Neuronal stem cell (in vitro differentiated cells): ENCODE measurements at regions not wholly inside any gene's neighbourhood (a gene's known extent, or its start where the extent isn't known, plus 50 kb on each side); places are given as distances from the start of the nearest gene placed in this dataset.
A peak's percentile ranks its signal among the peaks of the same experiment; 100 is the strongest.
"Not testable (repeated sequence)": the region's sequence is repeated elsewhere in the genome, so short reads cannot be mapped to it uniquely, and the experiment has no call there.

Experiments used
- DNase-seq: peaks from one replicate; pipeline ENCODE4 v3.0.0-alpha.2; 2013; ENCODE audit warnings: low spot score
- H2AFZ ChIP-seq: one replicate; pipeline ENCODE4 v1.6.1; 2013; ENCODE audit warnings: mild to moderate bottlenecking, low read length, inconsistent platforms
- H2AK5ac ChIP-seq: 2 replicates; pipeline ENCODE4 v1.6.1; 2013; ENCODE audit warnings: low read depth, mild to moderate bottlenecking, inconsistent platforms, low read length, moderate library complexity, mixed read lengths
- H2BK120ac ChIP-seq: 2 replicates; pipeline ENCODE4 v1.6.1; 2013; ENCODE audit warnings: low read depth, mild to moderate bottlenecking, inconsistent platforms, low read length, moderate library complexity, mixed read lengths
- H2BK12ac ChIP-seq: one replicate; pipeline ENCODE4 v1.6.1; 2013; ENCODE audit warnings: low read length, inconsistent platforms
- H2BK15ac ChIP-seq: 2 replicates; pipeline ENCODE4 v1.6.1; 2013; ENCODE audit warnings: mild to moderate bottlenecking, low read length, inconsistent platforms, mixed read lengths
- H2BK5ac ChIP-seq: one replicate; pipeline ENCODE4 v1.6.1; 2013; ENCODE audit warnings: inconsistent platforms, mild to moderate bottlenecking, low read length, moderate library complexity
- H3K14ac ChIP-seq: one replicate; pipeline ENCODE4 v1.6.1; 2013; ENCODE audit warnings: low read length, inconsistent platforms
- H3K18ac ChIP-seq: 2 replicates; pipeline ENCODE4 v1.6.1; 2013; ENCODE audit warnings: low read length, inconsistent platforms
- H3K23ac ChIP-seq: 2 replicates; pipeline ENCODE4 v1.6.1; 2013; ENCODE audit warnings: low read depth, mild to moderate bottlenecking, mixed read lengths, low read length, inconsistent platforms; ENCODE audit not compliant: poor library complexity
- H3K27ac ChIP-seq: replicated peaks from 3 replicates; pipeline ENCODE4 v1.5.1; 2013; ENCODE audit warnings: low read length, inconsistent platforms
- H3K27me3 ChIP-seq, 3 experiments: 2 replicates each; pipeline ENCODE4 v1.6.1; 2013; ENCODE audit warnings: low read length in 3 of 3, mild to moderate bottlenecking in 2 of 3, inconsistent platforms in 1 of 3, low read depth in 1 of 3, mixed read lengths in 1 of 3, moderate library complexity in 1 of 3; ENCODE audit not compliant: control insufficient read depth in 3 of 3, insufficient read depth in 3 of 3
- H3K36me3 ChIP-seq, 2 donors: replicated peaks in 1 of 2; 2 replicates each; pipeline ENCODE4 v1.6.1; 2013; ENCODE audit warnings: low read length in 2 of 2; ENCODE audit not compliant: control insufficient read depth in 2 of 2, insufficient read depth in 2 of 2
- H3K4ac ChIP-seq: 2 replicates; pipeline ENCODE4 v1.6.1; 2013; ENCODE audit warnings: inconsistent platforms, mild to moderate bottlenecking, low read length, moderate library complexity
- H3K4me1 ChIP-seq, 2 donors: 1 replicate in 1 of 2; 2 replicates in 1 of 2; pipeline ENCODE4 v1.6.1; 2013; ENCODE audit warnings: low read length in 2 of 2, low read depth in 1 of 2; ENCODE audit not compliant: control insufficient read depth in 2 of 2, insufficient read depth in 1 of 2
- H3K4me2 ChIP-seq: one replicate; pipeline ENCODE4 v1.6.1; 2013; ENCODE audit warnings: mild to moderate bottlenecking, low read length, inconsistent platforms; ENCODE audit not compliant: insufficient read depth, poor library complexity, severe bottlenecking
- H3K4me3 ChIP-seq, 2 donors: 2 replicates each; pipeline ENCODE4 v1.5.1; 2013; ENCODE audit warnings: low read length in 2 of 2, mild to moderate bottlenecking in 2 of 2, inconsistent platforms in 1 of 2, moderate library complexity in 1 of 2
- H3K79me1 ChIP-seq: one replicate; pipeline ENCODE4 v1.6.1; 2013; ENCODE audit warnings: low read depth, mild to moderate bottlenecking, inconsistent platforms, low read length, moderate library complexity
- H3K9ac ChIP-seq: one replicate; pipeline ENCODE4 v1.6.1; 2013; ENCODE audit warnings: mild to moderate bottlenecking, low read depth, low read length, inconsistent platforms; ENCODE audit not compliant: poor library complexity
- H3K9me3 ChIP-seq, 2 donors: replicated peaks in 1 of 2; 2 replicates each; pipeline versions ENCODE3 to v1.6.1; 2013; ENCODE audit warnings: low read length in 2 of 2, mild to moderate bottlenecking in 2 of 2, inconsistent platforms in 1 of 2, low read depth in 1 of 2, mixed read lengths in 1 of 2, moderate library complexity in 1 of 2; ENCODE audit not compliant: control insufficient read depth in 2 of 2, insufficient read depth in 1 of 2
- H4K8ac ChIP-seq: one replicate; pipeline ENCODE4 v1.6.1; 2013; ENCODE audit warnings: low read depth, mild to moderate bottlenecking, inconsistent platforms, low read length, moderate library complexity
- H4K91ac ChIP-seq: one replicate; pipeline ENCODE4 v1.6.1; 2013; ENCODE audit warnings: low read length, low read depth, mild to moderate bottlenecking, inconsistent platforms; ENCODE audit not compliant: poor library complexity
- WGBS, 2 donors: extraction: QIAGEN DNeasy Blood & Tissue Kit; methylation state at CpG; one replicate each; pipeline ENCODE4 v1.1.7; 2013; ENCODE audit warnings: missing lambda C conversion rate in 2 of 2, mixed read lengths in 1 of 2; ENCODE audit not compliant: insufficient read length in 2 of 2, insufficient replicate concordance in 1 of 2; ENCODE audit errors: extremely low coverage in 2 of 2; 5-methylcytosine and 5-hydroxymethylcytosine counted together

DNA sequence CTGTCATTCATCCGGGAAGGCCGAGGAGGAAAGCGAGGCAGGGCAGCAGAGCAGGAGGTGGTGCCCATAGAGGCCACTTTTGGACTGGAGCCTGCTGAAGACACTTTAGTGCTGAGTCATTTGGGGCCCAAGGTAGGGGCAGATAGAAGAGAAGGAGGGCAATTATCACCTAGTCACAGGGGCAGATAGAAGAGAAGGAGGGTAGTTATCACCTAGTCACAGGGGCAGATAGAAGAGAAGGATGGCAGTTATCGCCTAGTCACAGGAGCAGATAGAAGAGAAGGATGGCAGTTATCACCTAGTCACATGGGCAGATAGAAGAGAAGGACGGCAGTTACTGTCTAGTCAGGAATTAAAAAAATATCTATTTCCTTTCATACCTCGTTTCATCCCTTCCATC, 1372.6 kb downstream of the FOXD4L5 start:
- not testable (repeated sequence) for H3K4ac ChIP-seq, H3K14ac ChIP-seq, H2BK12ac ChIP-seq, H2BK15ac ChIP-seq, H3K4me2 ChIP-seq, DNase-seq, H3K4me1 ChIP-seq, H3K79me1 ChIP-seq, H3K9me3 ChIP-seq, H4K91ac ChIP-seq, H4K8ac ChIP-seq, H3K27me3 ChIP-seq, H3K23ac ChIP-seq, H2BK5ac ChIP-seq, H2BK120ac ChIP-seq, H3K18ac ChIP-seq, H3K27ac ChIP-seq, H2AFZ ChIP-seq, H3K9ac ChIP-seq, H3K36me3 ChIP-seq, H2AK5ac ChIP-seq, H3K4me3 ChIP-seq
- WGBS, 2 donors, result no CpG with 5 or more reads among the region's 6 CpGs

DNA sequence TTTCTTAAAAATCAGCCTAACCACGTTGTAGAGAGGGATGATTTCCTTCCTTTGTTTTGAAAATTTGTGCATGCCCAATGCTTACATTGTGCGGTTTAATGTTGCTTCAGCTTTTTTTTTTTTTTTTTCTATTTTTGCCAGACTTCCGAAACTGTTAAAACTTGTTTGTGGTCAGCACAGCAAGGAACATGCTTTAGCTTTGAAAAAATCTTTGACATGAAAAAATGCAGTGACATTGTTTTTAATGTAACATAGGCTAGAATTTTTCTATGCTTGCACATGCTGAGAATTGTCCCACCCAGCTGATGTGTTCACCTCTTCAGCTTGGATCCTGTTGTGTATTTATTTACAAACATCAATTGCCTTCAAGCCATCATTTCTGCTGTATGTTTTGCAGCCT, 1375.9 kb downstream of the FOXD4L5 start:
- H4K91ac ChIP-seq, H4K8ac ChIP-seq, H2BK120ac ChIP-seq, H3K4me3 ChIP-seq, H3K9me3 ChIP-seq, H3K4ac ChIP-seq, H3K4me2 ChIP-seq, H3K27me3 ChIP-seq, H3K14ac ChIP-seq, H2BK15ac ChIP-seq, H2BK12ac ChIP-seq, H3K27ac ChIP-seq, DNase-seq, H2AK5ac ChIP-seq, H3K23ac ChIP-seq, H3K18ac ChIP-seq, H2AFZ ChIP-seq, H2BK5ac ChIP-seq, H3K36me3 ChIP-seq, H3K9ac ChIP-seq, H3K79me1 ChIP-seq, H3K4me1 ChIP-seq: not testable (repeated sequence)
- no CpG with 5 or more reads among the region's 3 CpGs for WGBS, 2 donors

DNA sequence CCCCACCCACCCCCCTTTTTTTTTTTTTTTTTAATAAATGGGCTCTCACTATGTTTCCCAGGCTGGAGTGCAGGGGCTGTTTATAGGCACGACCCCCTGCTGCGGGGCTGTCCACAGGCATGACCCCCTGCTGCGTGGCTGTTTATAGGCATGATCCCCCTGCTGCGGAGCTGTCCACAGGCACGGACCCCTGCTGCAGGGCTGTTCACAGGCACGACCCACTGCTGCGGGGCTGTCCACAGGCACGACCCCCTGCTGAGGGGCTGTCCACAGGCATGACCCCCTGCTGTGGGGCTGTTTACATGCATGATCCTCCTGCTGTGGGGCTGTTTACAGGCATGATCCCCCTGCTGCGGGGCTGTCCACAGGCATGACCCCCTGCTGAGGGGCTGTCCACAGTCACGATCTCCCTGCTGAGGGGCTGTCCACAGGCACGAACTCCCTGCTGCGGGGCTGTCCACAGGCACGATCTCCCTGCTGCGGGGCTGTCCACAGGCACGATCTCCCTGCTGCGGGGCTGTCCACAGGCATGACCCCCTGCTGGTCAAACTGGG, 1385.3 kb downstream of the FOXD4L5 start:
- not testable (repeated sequence) for H3K18ac ChIP-seq, H4K91ac ChIP-seq, H3K27me3 ChIP-seq, H3K4me3 ChIP-seq, H3K4me1 ChIP-seq, H2BK15ac ChIP-seq, H2BK120ac ChIP-seq, H2BK12ac ChIP-seq, H3K23ac ChIP-seq, H3K9me3 ChIP-seq, H2AFZ ChIP-seq, H4K8ac ChIP-seq, H3K27ac ChIP-seq, H3K4ac ChIP-seq, H3K4me2 ChIP-seq, H2AK5ac ChIP-seq, DNase-seq, H2BK5ac ChIP-seq, H3K79me1 ChIP-seq, H3K9ac ChIP-seq, H3K36me3 ChIP-seq
- H3K14ac ChIP-seq, result peak overlapping the region; percentile 3
- WGBS, 2 donors, result no CpG with 5 or more reads among the region's 16 CpGs

DNA sequence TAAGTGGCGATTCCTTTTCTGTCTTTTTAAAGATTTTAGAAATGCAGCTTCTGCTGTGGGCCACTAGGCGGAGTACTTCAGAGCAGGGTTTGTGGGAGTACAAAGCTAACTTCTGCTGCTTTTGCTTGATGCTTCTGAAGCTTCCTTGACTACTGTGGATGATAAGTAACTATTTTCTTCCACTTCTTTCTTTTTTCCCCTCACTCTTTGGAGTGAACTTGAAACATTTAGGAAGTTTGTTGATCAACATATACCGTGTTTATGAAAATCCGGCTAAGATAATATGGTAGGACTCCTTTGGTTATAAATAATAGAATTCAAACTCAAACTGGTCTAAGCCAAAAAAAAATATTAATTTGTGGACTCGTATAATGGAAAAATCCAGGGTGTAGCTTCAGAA, 1403.6 kb downstream of the FOXD4L5 start:
- not testable (repeated sequence) for H3K14ac ChIP-seq, H2AK5ac ChIP-seq, H3K79me1 ChIP-seq, DNase-seq, H3K4ac ChIP-seq, H3K18ac ChIP-seq, H3K27ac ChIP-seq, H4K8ac ChIP-seq, H2BK12ac ChIP-seq, H2BK15ac ChIP-seq, H3K4me2 ChIP-seq, H3K23ac ChIP-seq, H3K36me3 ChIP-seq, H2BK5ac ChIP-seq, H3K4me3 ChIP-seq, H3K4me1 ChIP-seq, H2BK120ac ChIP-seq, H2AFZ ChIP-seq, H4K91ac ChIP-seq, H3K9ac ChIP-seq, H3K27me3 ChIP-seq, H3K9me3 ChIP-seq
- whole genome bisulfite sequencing, 2 donors, result no CpG with 5 or more reads among the region's 5 CpGs
